ENCODE measurements at regions not wholly inside any gene's neighbourhood (a gene's known extent, or its start where the extent isn't known, plus 50 kb on each side); places are given as distances from the start of the nearest gene placed in this dataset.
"Not testable (repeated sequence)": the region's sequence is repeated elsewhere in the genome, so short reads cannot be mapped to it uniquely, and the experiment has no call there.

DNA sequence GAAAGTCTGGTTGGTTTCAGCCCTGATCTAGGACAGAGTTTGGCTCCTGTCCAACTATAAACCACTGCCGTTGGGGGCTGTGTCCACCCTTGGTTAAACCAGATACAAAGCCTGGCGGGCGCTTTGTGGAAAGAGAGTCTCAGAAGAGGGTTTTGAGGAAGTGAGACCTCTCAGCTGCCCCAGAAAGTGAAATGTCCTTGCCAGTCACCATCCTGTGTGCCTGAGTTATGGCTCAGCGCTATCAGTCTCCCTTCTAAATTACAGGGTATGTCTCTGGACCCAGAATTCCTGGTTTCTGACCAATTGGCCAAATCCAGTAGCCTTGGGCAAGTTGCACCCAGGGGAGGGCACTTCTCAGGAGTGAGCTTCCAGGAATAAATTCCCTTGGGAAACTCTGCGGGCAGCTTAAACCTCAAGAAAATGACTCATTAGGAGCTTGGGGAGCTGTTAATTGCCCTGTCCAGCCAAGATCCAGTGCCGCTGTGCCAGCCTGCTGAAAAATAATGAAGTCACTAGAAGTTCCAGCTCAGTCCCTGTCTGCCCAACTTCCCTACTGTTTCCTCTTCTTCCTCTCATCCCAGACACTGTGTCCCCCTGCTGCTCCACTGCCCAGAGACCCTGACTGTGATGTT is 66.7 kb upstream of the PDZD8 start:
- Mint-ChIP-seq H3K4me1 (ENCODE audit: unreplicated experiment) (peaks cover 3% of the 10 kb centered on the region), H3K27ac (ENCODE audit: unreplicated experiment) (no peak overlapping the region), H3K36me3 (ENCODE audit: low read depth, unreplicated experiment) (peaks cover 10% of the 10 kb centered on the region), H3K4me3 (ENCODE audit: unreplicated experiment) (no peak overlapping the region), H3K27me3 (ENCODE audit: unreplicated experiment) (peaks cover 3% of the 10 kb centered on the region), H3K9me3 (ENCODE audit: unreplicated experiment) (peaks cover 18% of the 10 kb centered on the region)
- TF ChIP-seq, protein P1, sequence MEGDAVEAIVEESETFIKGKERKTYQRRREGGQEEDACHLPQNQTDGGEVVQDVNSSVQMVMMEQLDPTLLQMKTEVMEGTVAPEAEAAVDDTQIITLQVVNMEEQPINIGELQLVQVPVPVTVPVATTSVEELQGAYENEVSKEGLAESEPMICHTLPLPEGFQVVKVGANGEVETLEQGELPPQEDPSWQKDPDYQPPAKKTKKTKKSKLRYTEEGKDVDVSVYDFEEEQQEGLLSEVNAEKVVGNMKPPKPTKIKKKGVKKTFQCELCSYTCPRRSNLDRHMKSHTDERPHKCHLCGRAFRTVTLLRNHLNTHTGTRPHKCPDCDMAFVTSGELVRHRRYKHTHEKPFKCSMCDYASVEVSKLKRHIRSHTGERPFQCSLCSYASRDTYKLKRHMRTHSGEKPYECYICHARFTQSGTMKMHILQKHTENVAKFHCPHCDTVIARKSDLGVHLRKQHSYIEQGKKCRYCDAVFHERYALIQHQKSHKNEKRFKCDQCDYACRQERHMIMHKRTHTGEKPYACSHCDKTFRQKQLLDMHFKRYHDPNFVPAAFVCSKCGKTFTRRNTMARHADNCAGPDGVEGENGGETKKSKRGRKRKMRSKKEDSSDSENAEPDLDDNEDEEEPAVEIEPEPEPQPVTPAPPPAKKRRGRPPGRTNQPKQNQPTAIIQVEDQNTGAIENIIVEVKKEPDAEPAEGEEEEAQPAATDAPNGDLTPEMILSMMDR (IDR thresholded peaks at IDR 0.05; ENCODE audit: unreplicated experiment) = no peak
- DNase-seq (ENCODE audit: low spot score) = no peak

- peaks cover 17% of the 10 kb centered on the region for H3K9me3 Mint-ChIP-seq (ENCODE audit: unreplicated experiment)
- no peak overlapping the region for H3K4me3 Mint-ChIP-seq (ENCODE audit: unreplicated experiment)
- DNase-seq (ENCODE audit: low spot score) = no peak
- H3K36me3 Mint-ChIP-seq (ENCODE audit: low read depth, unreplicated experiment) = peaks cover 7% of the 10 kb centered on the region
- peaks cover 3% of the 10 kb centered on the region for H3K27me3 Mint-ChIP-seq (ENCODE audit: unreplicated experiment)
- H3K4me1 Mint-ChIP-seq (ENCODE audit: unreplicated experiment) = peaks cover 3% of the 10 kb centered on the region
- H3K27ac Mint-ChIP-seq (ENCODE audit: unreplicated experiment) = no peak overlapping the region
- TF ChIP-seq, protein P1 (IDR thresholded peaks at IDR 0.05; ENCODE audit: unreplicated experiment) = no peak
Observed at GRCh38 chr10:117441361-117441760, 66.1 kb upstream of the PDZD8 start.

DNA sequence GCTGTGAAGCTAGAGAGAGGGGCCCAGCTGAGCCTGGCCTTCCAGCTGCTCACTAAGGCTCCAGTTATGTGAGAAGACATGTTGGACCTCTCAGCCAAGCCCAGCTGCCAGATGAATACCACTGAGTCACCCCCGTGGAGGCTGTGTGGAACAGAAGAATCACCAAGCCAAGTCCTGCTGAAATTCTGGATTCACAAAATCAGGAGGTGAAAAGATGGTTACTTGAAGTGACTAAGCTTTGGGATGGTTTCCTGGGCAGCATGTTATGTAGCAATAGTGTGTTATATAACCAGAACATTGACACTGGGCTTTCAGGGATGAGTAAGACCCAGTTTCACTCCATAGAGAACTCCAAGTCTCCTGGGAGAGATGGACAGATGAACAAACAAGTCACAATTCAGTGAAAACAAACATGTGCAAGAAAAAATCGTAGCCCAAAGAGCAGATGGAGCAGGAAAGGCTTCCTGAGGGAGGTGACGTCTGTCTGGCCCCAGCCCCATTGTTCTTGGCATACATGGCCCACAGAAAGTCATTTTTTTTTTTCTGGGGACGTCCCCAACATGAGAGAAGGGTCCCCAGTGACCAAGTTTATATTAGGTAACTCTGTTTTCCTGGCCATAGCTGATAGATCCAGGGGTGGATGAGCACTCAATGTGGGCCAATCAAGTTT is 64.1 kb upstream of the PDZD8 start:
- Mint-ChIP-seq H3K27me3 (ENCODE audit: unreplicated experiment) (peaks cover 1% of the 10 kb centered on the region), H3K9me3 (ENCODE audit: unreplicated experiment) (no peaks in the 10 kb centered on the region), H3K4me1 (ENCODE audit: unreplicated experiment) (peaks cover 3% of the 10 kb centered on the region), H3K4me3 (ENCODE audit: unreplicated experiment) (no peak overlapping the region), H3K36me3 (ENCODE audit: low read depth, unreplicated experiment) (no peaks in the 10 kb centered on the region), H3K27ac (ENCODE audit: unreplicated experiment) (no peak overlapping the region)
- no peak for DNase-seq (ENCODE audit: low spot score)
- TF ChIP-seq, protein P1 (IDR thresholded peaks at IDR 0.05; ENCODE audit: unreplicated experiment) = no peak

DNA sequence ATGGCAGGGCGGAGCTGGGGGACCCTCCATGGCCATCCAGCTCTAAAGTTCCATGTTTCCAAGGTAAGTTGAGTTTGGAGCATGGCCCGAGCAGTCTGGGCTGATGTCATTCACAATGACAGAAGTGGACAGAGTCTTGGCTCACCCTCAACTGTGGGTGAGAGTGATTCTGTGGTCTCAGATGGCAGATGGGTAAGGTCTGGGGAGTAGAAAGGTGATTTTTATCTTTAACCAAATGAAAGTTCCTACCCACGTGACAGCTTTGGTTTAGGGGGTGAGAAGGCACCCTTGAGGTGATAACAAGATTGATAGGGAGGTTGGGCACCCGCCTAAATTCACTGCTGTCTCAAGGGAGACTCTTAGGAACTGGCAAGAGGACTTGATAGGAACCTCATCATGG is 57.6 kb upstream of the PDZD8 start:
- H3K4me3 Mint-ChIP-seq (ENCODE audit: unreplicated experiment) = no peak overlapping the region
- H3K9me3 Mint-ChIP-seq (ENCODE audit: unreplicated experiment) = no peaks in the 10 kb centered on the region
- no peaks in the 10 kb centered on the region for H3K4me1 Mint-ChIP-seq (ENCODE audit: unreplicated experiment)
- no peak overlapping the region for H3K27ac Mint-ChIP-seq (ENCODE audit: unreplicated experiment)
- H3K36me3 Mint-ChIP-seq (ENCODE audit: low read depth, unreplicated experiment) = no peaks in the 10 kb centered on the region
- peaks cover 4% of the 10 kb centered on the region for H3K27me3 Mint-ChIP-seq (ENCODE audit: unreplicated experiment)
- DNase-seq (ENCODE audit: low spot score) = no peak
- TF ChIP-seq, protein P1 (IDR thresholded peaks at IDR 0.05; ENCODE audit: unreplicated experiment) = no peak

DNA sequence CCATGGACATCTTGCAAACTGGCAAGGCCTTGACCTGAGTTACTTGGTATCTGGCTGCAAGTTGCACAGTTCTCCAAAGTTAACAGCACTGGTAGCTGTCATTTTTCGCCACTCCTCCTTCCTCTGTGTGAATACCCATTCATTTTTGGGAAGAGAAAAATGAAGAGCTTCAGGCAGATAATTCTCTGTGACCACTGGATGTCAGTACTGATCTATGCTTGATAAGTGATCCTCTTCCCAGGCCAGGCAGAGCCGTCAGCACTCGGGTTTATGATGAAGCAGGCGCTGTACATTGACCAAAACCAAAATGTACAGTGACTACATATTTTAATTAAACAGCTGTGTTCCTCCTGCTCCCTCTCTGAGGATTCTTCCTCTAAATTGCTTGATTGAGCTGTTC is 55.9 kb upstream of the PDZD8 start:
- Mint-ChIP-seq H3K27ac (ENCODE audit: unreplicated experiment) (no peak overlapping the region), H3K4me1 (ENCODE audit: unreplicated experiment) (no peaks in the 10 kb centered on the region), H3K9me3 (ENCODE audit: unreplicated experiment) (no peaks in the 10 kb centered on the region), H3K4me3 (ENCODE audit: unreplicated experiment) (no peak overlapping the region), H3K36me3 (ENCODE audit: low read depth, unreplicated experiment) (no peaks in the 10 kb centered on the region), H3K27me3 (ENCODE audit: unreplicated experiment) (peaks cover 7% of the 10 kb centered on the region)
- no peak for DNase-seq (ENCODE audit: low spot score)
- TF ChIP-seq, protein P1 (IDR thresholded peaks at IDR 0.05; ENCODE audit: unreplicated experiment) = no peak

DNA sequence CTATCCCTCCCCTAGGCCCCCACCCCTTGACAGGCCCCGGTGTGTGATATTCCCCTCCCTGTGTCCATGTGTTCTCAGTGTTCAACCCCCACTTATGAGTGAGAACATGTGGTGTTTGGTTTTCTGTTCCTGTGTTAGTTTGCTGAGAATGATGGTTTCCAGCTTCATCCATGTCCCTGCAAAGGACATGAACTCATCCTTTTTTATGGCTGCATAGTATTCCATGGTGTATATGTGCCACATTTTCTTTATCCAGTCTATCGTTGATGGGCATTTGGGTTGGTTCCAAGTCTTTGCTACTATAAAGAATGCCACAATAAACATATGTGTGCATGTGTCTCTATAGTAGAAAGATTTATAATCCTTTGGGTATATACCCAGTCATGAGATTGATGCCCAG is 55.3 kb upstream of the PDZD8 start:
- not testable (repeated sequence) for H3K36me3 Mint-ChIP-seq (ENCODE audit: low read depth, unreplicated experiment); H3K27me3 Mint-ChIP-seq (ENCODE audit: unreplicated experiment); H3K9me3 Mint-ChIP-seq (ENCODE audit: unreplicated experiment); DNase-seq (ENCODE audit: low spot score); H3K4me1 Mint-ChIP-seq (ENCODE audit: unreplicated experiment); H3K27ac Mint-ChIP-seq (ENCODE audit: unreplicated experiment); H3K4me3 Mint-ChIP-seq (ENCODE audit: unreplicated experiment)
